K562 (cell line): ENCODE measurements at regions not wholly inside any gene's neighbourhood (a gene's known extent, or its start where the extent isn't known, plus 50 kb on each side); places are given as distances from the start of the nearest gene placed in this dataset.

Experiments
- ATAC-seq: fragments of 200-7000 bp; cut with Tn5 transposase; 3 replicates; pipeline ENCODE4 v1.9.1; 2020; ENCODE audit warnings: moderate library complexity
- BruUV-seq: library from RNA; stranded (reverse); fragments of 400-500 nt; replicated peaks from 2 replicates; lab custom pipeline; 2021; lab: Mats Ljungman, UMichigan
- CTCF ChIA-PET: fragments of 300-600 bp; formaldehyde crosslinking; extraction: SDS; loops from one replicate; lab custom pipeline; 2021; ENCODE audit warnings: low intra/inter-chr PET ratio; lab: Yijun Ruan, JAX
- POLR2A ChIA-PET: fragments of 300-600, 350-650 bp; sonication (Branson Sonifier 250); formaldehyde crosslinking; extraction: SDS; loops from one replicate; lab custom pipeline; 2021; ENCODE audit warnings: antibody characterized with exemption, inconsistent platforms; lab: Yijun Ruan, JAX
- DNase-seq, 4 experiments: peaks; one replicate each; pipeline versions ENCODE4 v3.0.0 to v3.0.0-alpha.2; 2011 to 2018; ENCODE audit warnings: low spot score in 3 of 4, mixed read lengths in 3 of 4; ENCODE audit errors: extremely low read depth in 1 of 4
- FAIRE-seq: peaks from 2 replicates; lab custom pipeline; 2011; peaks lifted over from hg19 to GRCh38; lab: Jason Lieb, UNC
- H2AFZ ChIP-seq: 2 replicates; pipeline ENCODE4 v1.6.0; 2011; ENCODE audit warnings: low read depth, low read length, control low read depth, inconsistent platforms
- H3K27ac ChIP-seq: fragments of 200-600 bp; 3 replicates; pipeline ENCODE4 v1.8.0; 2011; ENCODE audit warnings: low read depth, mild to moderate bottlenecking, control low read depth, inconsistent platforms, low read length, moderate library complexity, mixed read lengths; ENCODE audit errors: extremely low read depth
- H3K27me3 ChIP-seq, 2 experiments: fragments of 300-600 bp in 1 of 2; 2 replicates in 1 of 2; 3 replicates in 1 of 2; pipeline versions ENCODE4 v1.6.0 to v1.8.0; 2011; ENCODE audit warnings: inconsistent platforms in 2 of 2, low read length in 2 of 2, mild to moderate bottlenecking in 1 of 2, mixed read lengths in 1 of 2, moderate library complexity in 1 of 2; ENCODE audit not compliant: control insufficient read depth in 2 of 2, insufficient read depth in 2 of 2
- H3K36me3 ChIP-seq: fragments of 300-600 bp; 3 replicates; pipeline ENCODE4 v1.8.0; 2011; ENCODE audit warnings: mild to moderate bottlenecking, low read length, inconsistent platforms; ENCODE audit not compliant: control insufficient read depth, insufficient read depth
- H3K4me1 ChIP-seq, 2 experiments: fragments of 200-600 bp in 1 of 2; replicated peaks in 1 of 2; 2 replicates in 1 of 2; 3 replicates in 1 of 2; pipeline versions ENCODE4 v1.5.1 to v1.8.0; 2011; ENCODE audit warnings: inconsistent platforms in 2 of 2, low read length in 2 of 2, mild to moderate bottlenecking in 1 of 2, mixed read lengths in 1 of 2, moderate library complexity in 1 of 2; ENCODE audit not compliant: control insufficient read depth in 2 of 2, insufficient read depth in 2 of 2
- H3K4me2 ChIP-seq: 2 replicates; pipeline ENCODE4 v1.6.1; 2011; ENCODE audit warnings: low read length, control low read depth, inconsistent platforms, mixed read lengths; ENCODE audit not compliant: insufficient read depth
- H3K4me3 ChIP-seq: fragments of 200-600 bp; sonication (generic), shearing (Covaris generic); 2 replicates; pipeline ENCODE4 v1.5.1; 2016; ENCODE audit warnings: control low read depth, inconsistent platforms
- H3K79me2 ChIP-seq: fragments of 200-600 bp; 3 replicates; pipeline ENCODE4 v1.8.0; 2011; ENCODE audit warnings: low read length, inconsistent platforms; ENCODE audit not compliant: control insufficient read depth, insufficient read depth
- H3K9ac ChIP-seq, 2 experiments: 2 replicates each; pipeline versions ENCODE4 v1.6.0 to v1.6.1; 2011; ENCODE audit warnings: low read depth in 2 of 2, low read length in 2 of 2, control low read depth in 1 of 2, inconsistent platforms in 1 of 2, mild to moderate bottlenecking in 1 of 2, mixed read lengths in 1 of 2; ENCODE audit not compliant: insufficient read depth in 1 of 2
- H3K9me1 ChIP-seq: one replicate; pipeline ENCODE4 v1.6.0; 2011; ENCODE audit warnings: inconsistent platforms, mild to moderate bottlenecking, low read length, moderate library complexity; ENCODE audit not compliant: control insufficient read depth, insufficient read depth
- H3K9me3 ChIP-seq: replicated peaks from 2 replicates; pipeline ENCODE4 v1.5.1; 2011; ENCODE audit warnings: low read depth, low read length, inconsistent platforms; ENCODE audit not compliant: control insufficient read depth, insufficient read depth
- H4K20me1 ChIP-seq: replicated peaks from 2 replicates; pipeline ENCODE4 v1.6.1; 2011; ENCODE audit warnings: low read length, inconsistent platforms, mixed read lengths; ENCODE audit not compliant: control insufficient read depth, insufficient read depth
- CEBPZ ChIP-seq: fragments of 150-350 bp; IDR thresholded peaks from 2 replicates; pipeline ENCODE4 v1.6.1; 2014; ENCODE audit warnings: low read depth, mild to moderate bottlenecking, low read length, borderline replicate concordance
- DACH1 ChIP-seq: fragments of 450-650 bp; IDR thresholded peaks from 2 replicates; pipeline ENCODE4 v1.6.1; 2018; ENCODE audit not compliant: partially characterized antibody
- E2F8 ChIP-seq: fragments of 450-650 bp; IDR thresholded peaks from 2 replicates; pipeline ENCODE4 v1.7.1; 2018; ENCODE audit warnings: mild to moderate bottlenecking, low read depth; ENCODE audit not compliant: partially characterized antibody
- FOS ChIP-seq: IDR thresholded peaks from 3 replicates; pipeline ENCODE4 v1.6.1; 2011; ENCODE audit not compliant: insufficient read length; ENCODE audit errors: extremely low read depth
- FOXA1 ChIP-seq: fragments of 450-650 bp; IDR thresholded peaks from 2 replicates; pipeline ENCODE4 v1.6.1; 2016; ENCODE audit warnings: mild to moderate bottlenecking, borderline replicate concordance
- NUFIP1 ChIP-seq: fragments of 450-650 bp; IDR thresholded peaks from 2 replicates; pipeline ENCODE4 v1.6.1; 2018; ENCODE audit not compliant: partially characterized antibody
- POLR3A ChIP-seq: IDR thresholded peaks from 2 replicates; pipeline ENCODE4 v1.6.1; 2011; ENCODE audit warnings: borderline replicate concordance, mild to moderate bottlenecking, moderate library complexity; ENCODE audit not compliant: insufficient read length, insufficient read depth; ENCODE audit errors: extremely low read depth
- SMARCA5 ChIP-seq: fragments of 450-650 bp; IDR thresholded peaks from 2 replicates; pipeline ENCODE4 v1.6.1; 2016
- ZBTB33 ChIP-seq: sonication (generic); formaldehyde crosslinking; IDR thresholded peaks from 2 replicates; pipeline ENCODE4 v1.8.1; 2023; ENCODE audit warnings: mild to moderate bottlenecking, missing genetic modification reagents
- ZNF316 ChIP-seq: fragments of 450-650 bp; IDR thresholded peaks from 2 replicates; pipeline ENCODE4 v1.6.1; 2016
- ZNF76 ChIP-seq: fragments of 250-450 bp; sonication (Bioruptor Pico); IDR thresholded peaks from 2 replicates; pipeline ENCODE4 v1.4.0; 2020; ENCODE audit warnings: mild to moderate bottlenecking, moderate library complexity, borderline replicate concordance
- ZNF764 ChIP-seq: fragments of 250-450 bp; sonication (Bioruptor Pico); IDR thresholded peaks from 2 replicates; pipeline ENCODE4 v1.4.0; 2020; ENCODE audit warnings: low read depth, mild to moderate bottlenecking, moderate library complexity
- WGBS: fragments of 100-300 bp; shearing (Covaris generic); methylation state at CpG from one replicate; pipeline ENCODE4 v1.1.6; 2016; ENCODE audit warnings: low coverage, mixed read lengths; ENCODE audit not compliant: insufficient coverage; ENCODE audit errors: missing lambda C conversion rate; 5-methylcytosine and 5-hydroxymethylcytosine counted together
- in situ Hi-C: fragments of 300-500 bp; cut with MboI; formaldehyde crosslinking; loops from 4 replicates; pipeline ENCODE4 v1.15.0; 2018; ENCODE audit warnings: inconsistent platforms, mixed read lengths
- intact Hi-C: fragments of 100-400 bp; cut with micrococcal nuclease; formaldehyde crosslinking; loops from 2 replicates; pipeline ENCODE4 v1.14.2; 2022

GRCh38 chr4:180832073-180832472 is 1411.1 kb upstream of the TENM3 start (continued):
- TF ChIP-seq E2F8 (no peak), POLR3A (no peak), ZNF764 (CRISPR knock-in tag) (no peak), FOS (no peak), ZNF316 (no peak), ZNF76 (CRISPR knock-in tag) (no peak), DACH1 (no peak), FOXA1 (no peak)

GRCh38 chr4:180840142-180840541 is 1403.1 kb upstream of the TENM3 start:
- no peaks in the 10 kb centered on the region for H3K4me1 ChIP-seq
- no peaks in the 10 kb centered on the region for H3K9me3 ChIP-seq
- no peaks in the 10 kb centered on the region for H3K27me3 ChIP-seq
- DNase-seq (no peak), FAIRE-seq (no peak), ATAC-seq (no peak)
- no peak overlapping the region for H3K4me3 ChIP-seq
- WGBS, result 1% methylated on average over 7 of the region's 7 CpGs
- no peak overlapping the region for H3K9ac ChIP-seq
- H3K27ac ChIP-seq, result no peak overlapping the region
- no peak overlapping the region for H2AFZ ChIP-seq
- ChIA-PET POLR2A (no interaction called here), CTCF (no interaction called here)
- no peaks in the 10 kb centered on the region for H4K20me1 ChIP-seq
- H3K9me1 ChIP-seq, result no peaks in the 10 kb centered on the region
- in situ Hi-C loops, result no loop called here
- no peaks in the 10 kb centered on the region for H3K79me2 ChIP-seq
- H3K4me2 ChIP-seq, result no peak overlapping the region
- BruUV-seq, result no TSS peak
- intact Hi-C loops, result no loop called here
- no peaks in the 10 kb centered on the region for H3K36me3 ChIP-seq
- TF ChIP-seq ZBTB33 (CRISPR knock-in tag) (no peak), NUFIP1 (no peak), SMARCA5 (no peak), CEBPZ (no peak)
